SIG-M5 treated with dmso at 0.1 percent for 504 hours (cell line): ENCODE measurements at regions not wholly inside any gene's neighbourhood (a gene's known extent, or its start where the extent isn't known, plus 50 kb on each side); places are given as distances from the start of the nearest gene placed in this dataset.
"Not testable (repeated sequence)": the region's sequence is repeated elsewhere in the genome, so short reads cannot be mapped to it uniquely, and the experiment has no call there.

Experiments used
- DNase-seq: peaks from one replicate; lab custom pipeline; 2025; ENCODE audit not compliant: unreplicated experiment; lab: John Stamatoyannopoulos, UW

- no peak for DNase-seq
Observed at GRCh38 chr1:194968916-194969315, 1639.3 kb downstream of the KCNT2 start.

- DNase-seq = no peak
Observed at GRCh38 chr1:194959795-194960194, 1648.4 kb downstream of the KCNT2 start.

- no peak for DNase-seq
Observed at GRCh38 chr1:194952171-194952570, 1656.1 kb downstream of the KCNT2 start.

GRCh38 chr1:194950584-194950983 lies 1657.7 kb downstream of the KCNT2 start:
- no peak for DNase-seq

GRCh38 chr1:194940336-194941030 lies 1667.8 kb downstream of the KCNT2 start:
- no peak for DNase-seq

GRCh38 chr1:194935864-194936263 lies 1672.4 kb downstream of the KCNT2 start:
- DNase-seq = no peak

- DNase-seq = no peak
Observed at GRCh38 chr1:194931166-194931565, 1677.1 kb downstream of the KCNT2 start.

- DNase-seq = no peak
Observed at GRCh38 chr1:194930132-194930531, 1678.1 kb downstream of the KCNT2 start.

GRCh38 chr1:194929357-194929756 lies 1678.9 kb downstream of the KCNT2 start:
- no peak for DNase-seq

GRCh38 chr1:194919146-194919545 lies 1689.1 kb downstream of the KCNT2 start:
- no peak for DNase-seq

- no peak for DNase-seq
Observed at GRCh38 chr1:194917769-194918168, 1690.5 kb downstream of the KCNT2 start.

GRCh38 chr1:194908643-194909042 lies 1699.6 kb downstream of the KCNT2 start:
- DNase-seq = no peak

GRCh38 chr1:194903524-194903923 lies 1704.7 kb downstream of the KCNT2 start:
- DNase-seq = peak; percentile 34

- no peak for DNase-seq
Observed at GRCh38 chr1:194889310-194889709, 1702.9 kb upstream of the B3GALT2 start.

- no peak for DNase-seq
Observed at GRCh38 chr1:194870860-194871259, 1684.4 kb upstream of the B3GALT2 start.

GRCh38 chr1:194866153-194866552 lies 1679.7 kb upstream of the B3GALT2 start:
- DNase-seq = no peak

GRCh38 chr1:194865383-194865782 lies 1679.0 kb upstream of the B3GALT2 start:
- no peak for DNase-seq

GRCh38 chr1:194862129-194862528 lies 1675.7 kb upstream of the B3GALT2 start:
- no peak for DNase-seq

GRCh38 chr1:194860248-194861201 lies 1674.1 kb upstream of the B3GALT2 start:
- no peak for DNase-seq

- DNase-seq = not testable (repeated sequence)
Observed at GRCh38 chr1:194859481-194860154, 1673.2 kb upstream of the B3GALT2 start.

GRCh38 chr1:194858811-194859480 lies 1672.5 kb upstream of the B3GALT2 start:
- not testable (repeated sequence) for DNase-seq
